Fibroblast of lung (primary cell): ENCODE measurements at regions not wholly inside any gene's neighbourhood (a gene's known extent, or its start where the extent isn't known, plus 50 kb on each side); places are given as distances from the start of the nearest gene placed in this dataset.

ENCODE experiments used
- EZH2 ChIP-seq: IDR thresholded peaks from 2 replicates; pipeline ENCODE4 v1.5.1; 2012; ENCODE audit warnings: low read length, control low read depth, mild to moderate bottlenecking; ENCODE audit errors: missing control alignments
- TF ChIP-seq, protein P1 (sequence below), 2 donors: IDR thresholded peaks in 1 of 2; conservative IDR thresholded peaks in 1 of 2; 1 replicate in 1 of 2; 2 replicates in 1 of 2; pipeline ENCODE4 v1.5.1; 2011 to 2012; ENCODE audit warnings: low read length in 2 of 2, control low read depth in 1 of 2, inconsistent platforms in 1 of 2, low read depth in 1 of 2, mild to moderate bottlenecking in 1 of 2

DNA sequence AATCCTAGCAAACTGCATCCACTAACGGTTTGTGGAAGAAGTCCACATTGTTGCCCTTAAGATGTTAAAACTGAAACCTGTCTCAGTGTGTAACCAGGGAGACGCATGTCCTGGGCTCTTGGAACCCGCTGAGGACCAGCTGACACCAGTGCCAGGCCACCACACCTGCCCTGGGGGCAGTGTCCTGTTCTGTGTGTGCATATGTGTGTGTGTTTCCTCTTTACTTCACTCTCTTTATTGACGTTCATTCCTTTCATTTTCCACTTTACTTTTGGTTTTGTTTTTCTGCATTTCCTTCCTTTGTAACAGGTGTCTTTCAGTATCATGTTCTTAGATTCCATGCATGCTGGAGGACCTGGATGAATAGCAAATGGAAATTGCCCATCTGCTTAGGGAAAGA, 83.8 kb downstream of the TEX36 start:
- TF ChIP-seq EZH2 = no peak
- TF ChIP-seq, protein P1, sequence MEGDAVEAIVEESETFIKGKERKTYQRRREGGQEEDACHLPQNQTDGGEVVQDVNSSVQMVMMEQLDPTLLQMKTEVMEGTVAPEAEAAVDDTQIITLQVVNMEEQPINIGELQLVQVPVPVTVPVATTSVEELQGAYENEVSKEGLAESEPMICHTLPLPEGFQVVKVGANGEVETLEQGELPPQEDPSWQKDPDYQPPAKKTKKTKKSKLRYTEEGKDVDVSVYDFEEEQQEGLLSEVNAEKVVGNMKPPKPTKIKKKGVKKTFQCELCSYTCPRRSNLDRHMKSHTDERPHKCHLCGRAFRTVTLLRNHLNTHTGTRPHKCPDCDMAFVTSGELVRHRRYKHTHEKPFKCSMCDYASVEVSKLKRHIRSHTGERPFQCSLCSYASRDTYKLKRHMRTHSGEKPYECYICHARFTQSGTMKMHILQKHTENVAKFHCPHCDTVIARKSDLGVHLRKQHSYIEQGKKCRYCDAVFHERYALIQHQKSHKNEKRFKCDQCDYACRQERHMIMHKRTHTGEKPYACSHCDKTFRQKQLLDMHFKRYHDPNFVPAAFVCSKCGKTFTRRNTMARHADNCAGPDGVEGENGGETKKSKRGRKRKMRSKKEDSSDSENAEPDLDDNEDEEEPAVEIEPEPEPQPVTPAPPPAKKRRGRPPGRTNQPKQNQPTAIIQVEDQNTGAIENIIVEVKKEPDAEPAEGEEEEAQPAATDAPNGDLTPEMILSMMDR (conservative IDR thresholded peaks at IDR 0.05 in 1 of 2, IDR thresholded peaks at IDR 0.05 in 1 of 2; ENCODE audit: low read depth in 1 of 2, low read length in 2 of 2) = no peak
